H1 (cell line): ENCODE measurements at regions not wholly inside any gene's neighbourhood (a gene's known extent, or its start where the extent isn't known, plus 50 kb on each side); places are given as distances from the start of the nearest gene placed in this dataset.

Experiments
- CTCF ChIA-PET: fragments of 300-600 bp; sonication (Branson Sonifier 250); formaldehyde crosslinking; loops from one replicate; lab custom pipeline; 2021; ENCODE audit not compliant: partially characterized antibody; lab: Charles Lee
- POLR2A ChIA-PET: fragments of 300-600 bp; sonication (Branson Sonifier 250); formaldehyde crosslinking; loops from one replicate; lab custom pipeline; 2021; ENCODE audit warnings: inconsistent platforms; ENCODE audit not compliant: partially characterized antibody; lab: Charles Lee
- DNase-seq, 2 experiments: peaks; one replicate each; pipeline versions ENCODE4 v3.0.0 to v3.0.0-alpha.2; 2010 to 2022; ENCODE audit warnings: low spot score in 2 of 2, low read depth in 1 of 2, mixed read lengths in 1 of 2
- FAIRE-seq: peaks from 2 replicates; lab custom pipeline; 2011; peaks lifted over from hg19 to GRCh38; lab: Jason Lieb, UNC
- H2AFZ ChIP-seq: 2 replicates; pipeline ENCODE4 v1.8.1; 2012; ENCODE audit warnings: low read length, inconsistent platforms
- H2AK5ac ChIP-seq: 2 replicates; pipeline ENCODE4 v1.6.1; 2013; ENCODE audit warnings: low read depth, low read length
- H2BK120ac ChIP-seq: replicated peaks from 2 replicates; pipeline ENCODE3; 2013; ENCODE audit warnings: low read depth, low read length, inconsistent platforms
- H2BK12ac ChIP-seq: 2 replicates; pipeline ENCODE4 v1.6.1; 2013; ENCODE audit warnings: low read depth, low read length
- H2BK15ac ChIP-seq: 2 replicates; pipeline ENCODE4 v1.6.1; 2013; ENCODE audit warnings: low read length
- H2BK20ac ChIP-seq: 2 replicates; pipeline ENCODE4 v1.6.1; 2013; ENCODE audit warnings: low read length
- H2BK5ac ChIP-seq: 2 replicates; pipeline ENCODE4 v1.6.1; 2013; ENCODE audit warnings: low read depth, low read length
- H3K14ac ChIP-seq: 2 replicates; pipeline ENCODE4 v1.6.1; 2013; ENCODE audit warnings: inconsistent platforms; ENCODE audit not compliant: insufficient read length
- H3K18ac ChIP-seq: 2 replicates; pipeline ENCODE4 v1.6.1; 2013; ENCODE audit warnings: low read length; ENCODE audit errors: extremely low read depth
- H3K23ac ChIP-seq: 2 replicates; pipeline ENCODE4 v1.6.1; 2013; ENCODE audit warnings: inconsistent platforms; ENCODE audit not compliant: insufficient read length
- H3K23me2 ChIP-seq: 2 replicates; pipeline ENCODE4 v1.6.1; 2013; ENCODE audit warnings: low read depth, low read length
- H3K27ac ChIP-seq: 2 replicates; pipeline ENCODE4 v1.6.1; 2011; ENCODE audit warnings: low read depth, low read length, inconsistent platforms
- H3K27me3 ChIP-seq, 4 experiments: replicated peaks in 1 of 4; 1 replicate in 1 of 4; 2 replicates in 3 of 4; pipeline versions ENCODE4 v1.6.1 to v1.8.1; 2011 to 2013; ENCODE audit warnings: low read length in 3 of 4, mild to moderate bottlenecking in 3 of 4, inconsistent platforms in 2 of 4, mixed read lengths in 2 of 4, moderate library complexity in 1 of 4; ENCODE audit not compliant: control insufficient read depth in 3 of 4, insufficient read depth in 3 of 4; ENCODE audit errors: extremely low read depth in 1 of 4
- H3K36me3 ChIP-seq, 4 experiments: 2 replicates each; pipeline versions ENCODE4 v1.6.1 to v1.8.1; 2011 to 2013; ENCODE audit warnings: mild to moderate bottlenecking in 4 of 4, low read length in 3 of 4, moderate library complexity in 2 of 4, control low read depth in 1 of 4, inconsistent platforms in 1 of 4; ENCODE audit not compliant: insufficient read depth in 4 of 4, control insufficient read depth in 2 of 4
- H3K4ac ChIP-seq: replicated peaks from 2 replicates; pipeline ENCODE3; 2013; ENCODE audit warnings: low read length, low read depth, mixed read lengths, inconsistent platforms; ENCODE audit not compliant: insufficient read length
- H3K4me1 ChIP-seq, 4 experiments: replicated peaks in 1 of 4; 1 replicate in 1 of 4; 2 replicates in 3 of 4; pipeline versions ENCODE4 v1.6.1 to v1.8.1; 2011 to 2013; ENCODE audit warnings: low read length in 3 of 4, inconsistent platforms in 2 of 4, mixed read lengths in 1 of 4; ENCODE audit not compliant: insufficient read depth in 4 of 4, control insufficient read depth in 3 of 4
- H3K4me2 ChIP-seq, 2 experiments: 2 replicates each; pipeline versions ENCODE4 v1.6.1 to v1.8.1; 2011 to 2013; ENCODE audit warnings: low read depth in 2 of 2, low read length in 2 of 2, control low read depth in 1 of 2, inconsistent platforms in 1 of 2, mild to moderate bottlenecking in 1 of 2; ENCODE audit not compliant: insufficient read depth in 1 of 2
- H3K4me3 ChIP-seq, 4 experiments: fragments of 200-600, 300-600 bp in 1 of 4; sonication (generic), shearing (Covaris generic), sonication (Bioruptor Twin) in 1 of 4; 2 replicates each; pipeline versions ENCODE4 v1.5.1 to v1.8.1; 2011 to 2016; ENCODE audit warnings: low read length in 4 of 4, low read depth in 3 of 4, control low read depth in 2 of 4, inconsistent platforms in 2 of 4, mild to moderate bottlenecking in 2 of 4, mixed read lengths in 1 of 4, moderate library complexity in 1 of 4; ENCODE audit not compliant: insufficient read depth in 2 of 4; ENCODE audit errors: extremely low read depth in 1 of 4
- H3K56ac ChIP-seq: replicated peaks from 2 replicates; pipeline ENCODE3; 2013; ENCODE audit warnings: low read depth, mild to moderate bottlenecking, mixed read lengths, low read length, inconsistent platforms; ENCODE audit not compliant: insufficient read length
- H3K79me1 ChIP-seq: 2 replicates; pipeline ENCODE4 v1.6.1; 2013; ENCODE audit warnings: low read depth, low read length, control low read depth
- H3K79me2 ChIP-seq, 2 experiments: 2 replicates each; pipeline versions ENCODE4 v1.6.1 to v1.8.1; 2012 to 2013; ENCODE audit warnings: low read length in 2 of 2, mild to moderate bottlenecking in 2 of 2, inconsistent platforms in 1 of 2; ENCODE audit not compliant: insufficient read depth in 2 of 2, control insufficient read depth in 1 of 2
- H3K9ac ChIP-seq, 4 experiments: replicated peaks in 1 of 4; 1 replicate in 1 of 4; 2 replicates in 3 of 4; pipeline versions ENCODE4 v1.6.1 to v1.8.1; 2011 to 2013; ENCODE audit warnings: low read depth in 3 of 4, low read length in 3 of 4, control low read depth in 2 of 4, mild to moderate bottlenecking in 2 of 4, moderate library complexity in 2 of 4, inconsistent platforms in 1 of 4; ENCODE audit errors: extremely low read depth in 1 of 4
- H3K9me3 ChIP-seq, 2 experiments: 2 replicates each; pipeline versions ENCODE4 v1.6.1 to v1.8.1; 2012 to 2013; ENCODE audit warnings: mild to moderate bottlenecking in 2 of 2, moderate library complexity in 2 of 2, control low read depth in 1 of 2, inconsistent platforms in 1 of 2, low read depth in 1 of 2, low read length in 1 of 2, mixed read lengths in 1 of 2; ENCODE audit not compliant: insufficient read depth in 2 of 2
- H4K20me1 ChIP-seq, 2 experiments: replicated peaks in 1 of 2; 2 replicates each; pipeline versions ENCODE3 to v1.8.1; 2011 to 2013; ENCODE audit warnings: inconsistent platforms in 2 of 2, low read length in 2 of 2, mild to moderate bottlenecking in 1 of 2; ENCODE audit not compliant: insufficient read depth in 2 of 2, control insufficient read depth in 1 of 2
- H4K5ac ChIP-seq: 2 replicates; pipeline ENCODE4 v1.6.1; 2013; ENCODE audit warnings: low read length, low read depth, mixed read lengths, inconsistent platforms; ENCODE audit not compliant: insufficient read length
- H4K8ac ChIP-seq: 2 replicates; pipeline ENCODE4 v1.8.0; 2013; ENCODE audit warnings: mild to moderate bottlenecking, moderate library complexity, low read length, inconsistent platforms; ENCODE audit not compliant: insufficient read depth; ENCODE audit errors: extremely low read depth
- H4K91ac ChIP-seq: replicated peaks from 2 replicates; pipeline ENCODE3; 2013; ENCODE audit warnings: low read length, mixed read lengths, inconsistent platforms; ENCODE audit not compliant: insufficient read length
- ASH2L ChIP-seq: fragments of 200-600, 300-600 bp; sonication (generic); IDR thresholded peaks from one replicate; pipeline ENCODE4 v1.7.1; 2017; ENCODE audit warnings: low read length
- BACH1 ChIP-seq: IDR thresholded peaks from 2 replicates; pipeline ENCODE4 v1.6.1; 2012; ENCODE audit warnings: low read length, improper control_type of control experiment
- CTBP2 ChIP-seq: IDR thresholded peaks from 2 replicates; pipeline ENCODE4 v1.7.0; 2011; ENCODE audit warnings: borderline replicate concordance, mild to moderate bottlenecking, moderate library complexity, mixed read lengths, low read length; ENCODE audit not compliant: insufficient read depth, insufficient read length
- CTCF ChIP-seq, 3 experiments: IDR thresholded peaks; 1 replicate in 2 of 3; 2 replicates in 1 of 3; pipeline versions ENCODE4 v1.5.1 to v1.6.1; 2011; ENCODE audit warnings: low read length in 3 of 3, mild to moderate bottlenecking in 3 of 3, inconsistent platforms in 2 of 3, low read depth in 1 of 3, moderate library complexity in 1 of 3; ENCODE audit not compliant: insufficient read depth in 1 of 3; ENCODE audit errors: control extremely low read depth in 1 of 3
- EP300 ChIP-seq, 2 experiments: IDR thresholded peaks; 1 replicate in 1 of 2; 2 replicates in 1 of 2; pipeline ENCODE4 v1.6.1; 2011 to 2012; ENCODE audit warnings: low read depth in 2 of 2, low read length in 2 of 2, mild to moderate bottlenecking in 2 of 2, borderline replicate concordance in 1 of 2, inconsistent platforms in 1 of 2, moderate library complexity in 1 of 2
- GABPA ChIP-seq: IDR thresholded peaks from 2 replicates; pipeline ENCODE4 v1.6.1; 2011; ENCODE audit warnings: mild to moderate bottlenecking, low read length, moderate library complexity, borderline replicate concordance; ENCODE audit not compliant: insufficient read depth
- KDM4A ChIP-seq: IDR thresholded peaks from one replicate; pipeline ENCODE4 v1.7.1; 2012; ENCODE audit warnings: low read depth, mild to moderate bottlenecking, moderate library complexity, low read length, inconsistent platforms; ENCODE audit not compliant: severe bottlenecking
- SAP30 ChIP-seq: fragments of 300-600 bp; sonication (generic); IDR thresholded peaks from 2 replicates; pipeline ENCODE4 v1.7.1; 2012; ENCODE audit warnings: low read length, moderate library complexity, mild to moderate bottlenecking, inconsistent platforms; ENCODE audit not compliant: insufficient read depth, insufficient replicate concordance
- TBP ChIP-seq: IDR thresholded peaks from 2 replicates; pipeline ENCODE4 v1.6.1; 2011; ENCODE audit warnings: low read depth, low read length, improper control_type of control experiment
- WGBS, 2 experiments: shearing (Covaris generic) in 1 of 2; methylation state at CpG; one replicate each; pipeline versions ENCODE4 v1.1.6 to v1.1.7; 2013 to 2015; ENCODE audit warnings: low lambda C conversion rate in 2 of 2, mixed read lengths in 2 of 2, inconsistent platforms in 1 of 2, low coverage in 1 of 2, missing lambda C conversion rate in 1 of 2; ENCODE audit not compliant: insufficient replicate concordance in 2 of 2, insufficient coverage in 1 of 2, insufficient read length in 1 of 2; ENCODE audit errors: extremely low coverage in 1 of 2, missing lambda C conversion rate in 1 of 2; 5-methylcytosine and 5-hydroxymethylcytosine counted together

DNA sequence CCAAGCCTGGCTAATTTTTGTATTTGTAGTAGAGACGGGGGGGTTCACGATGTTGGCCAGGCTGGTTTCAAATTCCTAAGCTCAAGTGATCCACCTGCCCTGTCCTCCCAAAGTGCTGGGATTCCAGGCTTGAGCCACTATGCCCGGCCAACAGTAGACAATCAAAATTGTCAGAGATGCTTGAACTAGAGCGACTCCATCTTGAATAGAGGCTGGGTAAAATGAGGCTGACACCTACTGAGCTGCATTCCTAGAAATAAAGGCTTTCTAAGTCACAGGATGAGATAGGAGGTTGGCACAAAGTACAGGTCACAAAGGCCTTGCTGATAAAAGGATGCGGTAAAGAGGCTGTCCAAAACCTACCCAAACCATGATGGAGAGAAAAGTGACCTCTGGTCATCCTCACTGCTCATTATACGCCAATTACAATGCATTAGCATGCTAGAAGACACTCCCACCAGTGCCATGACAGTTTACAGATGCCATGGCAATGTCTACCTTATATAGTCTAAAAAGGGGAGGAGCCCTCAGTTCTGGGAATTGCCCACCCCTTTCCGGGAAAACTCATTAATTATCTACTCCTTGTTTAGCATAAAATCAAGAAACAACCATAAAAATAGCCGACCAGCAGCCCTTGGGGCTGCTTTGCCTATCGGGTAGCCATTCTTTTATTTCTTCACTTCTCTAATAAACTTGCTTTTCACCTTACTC is 134.5 kb downstream of the BAMBI start:
- ChIA-PET POLR2A (interaction anchor here (0.9 kb wide), 1 partner anchor 90 kb away, joined by 3 read pairs; no protein-coding TSS in a partner anchor), CTCF (interaction anchor here (0.8 kb wide), 1 partner anchor 88 kb away, joined by 4 read pairs; no protein-coding TSS in a partner anchor)
- Histone ChIP-seq H3K79me1 (no peaks in the 10 kb centered on the region), H3K27ac (no peak overlapping the region), H3K56ac (no peak overlapping the region), H3K36me3 (no peaks in the 10 kb centered on the region), H4K8ac (no peak overlapping the region), H3K4me3 (no peak overlapping the region), H2AK5ac (no peak overlapping the region; the same call in 1 of the 2 replicates), H4K5ac (no peak overlapping the region), H2BK15ac (no peak overlapping the region; the same call in 1 of the 2 replicates), H2BK20ac (no peak overlapping the region), H2BK5ac (no peak overlapping the region), H4K91ac (no peak overlapping the region), H2AFZ (no peak overlapping the region), H3K4ac (no peak overlapping the region), H3K4me1 (peaks cover 9 to 34% (median 24%) of the 10 kb centered on the region in 4 experiments; a peak in 6 of 7 replicates), H3K79me2 (no peaks in the 10 kb centered on the region), H2BK120ac (no peak overlapping the region), H3K27me3 (no peaks in the 10 kb centered on the region), H2BK12ac (no peak overlapping the region; the same call in 1 of the 2 replicates), H3K4me2 (no peak overlapping the region), H3K23me2 (no peaks in the 10 kb centered on the region), H3K9ac (no peak overlapping the region), H3K18ac (no peak overlapping the region), H3K9me3 (peaks cover 3 to 8% of the 10 kb centered on the region in 2 experiments; a peak in 1 of 4 replicates), H3K14ac (no peak overlapping the region), H3K23ac (no peak overlapping the region), H4K20me1 (no peaks in the 10 kb centered on the region)
- WGBS, 2 experiments: 89% methylated on average over 9 of the region's 9 CpGs; no CpG with 5 or more reads in 1 of the 2 experiments
- no peak for FAIRE-seq
- DNase-seq: peak in 1 of 2 experiments; percentile 16
- TF ChIP-seq ASH2L (no peak), CTCF (IDR thresholded peaks at IDR 0.05; ENCODE audit: control extremely low read depth in 1 of 3, insufficient read depth in 1 of 3, low read depth in 1 of 3, low read length in 3 of 3) (no peak), GABPA (no peak), CTBP2 (no peak), BACH1 (no peak), SAP30 (no peak), EP300 (IDR thresholded peaks at IDR 0.05; ENCODE audit: borderline replicate concordance in 1 of 2, low read depth in 2 of 2, low read length in 2 of 2) (no peak), TBP (no peak), KDM4A (no peak)
